Right lobe of liver (tissue), 4 donors: ENCODE measurements at regions not wholly inside any gene's neighbourhood (a gene's known extent, or its start where the extent isn't known, plus 50 kb on each side); places are given as distances from the start of the nearest gene placed in this dataset.

Source experiments
- POLR2A ChIP-seq: fragments of 450-650 bp; IDR thresholded peaks from one replicate; pipeline ENCODE4 v1.6.1; 2017; ENCODE audit warnings: antibody characterized with exemption, mild to moderate bottlenecking
- TF ChIP-seq, protein P1 (sequence below), 4 donors: fragments of 200-600 bp in 3 of 4; fragments of 450-650 bp in 1 of 4; IDR thresholded peaks; one replicate each; pipeline versions ENCODE4 v1.5.1 to v1.8.0; 2016 to 2022; ENCODE audit warnings: antibody characterized with exemption in 4 of 4, mild to moderate bottlenecking in 2 of 4
- donor health status: DM: no; HTN: no; CAD: no.
- donor health status: DM: no; HTN: no; CAD: no.
- donor health status: DM: no; HTN: yes; CAD: no.

DNA sequence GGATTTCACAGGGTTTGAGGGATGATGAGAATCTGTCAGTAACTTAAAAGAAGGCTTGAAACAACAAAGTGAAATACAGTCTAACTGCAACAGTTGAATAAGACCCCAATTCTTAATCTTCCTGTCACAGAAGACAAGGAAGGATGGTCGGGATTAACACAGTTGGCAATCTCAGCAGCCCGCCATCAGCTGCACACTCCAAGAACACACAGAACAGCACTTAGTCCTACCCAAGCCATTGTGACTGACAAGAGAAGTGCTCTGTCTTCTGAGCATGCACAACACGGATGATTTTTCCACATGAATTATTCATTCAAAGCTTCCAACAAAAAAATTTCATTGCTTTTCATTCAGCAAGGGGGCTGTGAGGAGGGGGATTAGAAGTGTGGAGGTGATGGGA is 576.1 kb downstream of the TLE4 start:
- TF ChIP-seq, protein P1, sequence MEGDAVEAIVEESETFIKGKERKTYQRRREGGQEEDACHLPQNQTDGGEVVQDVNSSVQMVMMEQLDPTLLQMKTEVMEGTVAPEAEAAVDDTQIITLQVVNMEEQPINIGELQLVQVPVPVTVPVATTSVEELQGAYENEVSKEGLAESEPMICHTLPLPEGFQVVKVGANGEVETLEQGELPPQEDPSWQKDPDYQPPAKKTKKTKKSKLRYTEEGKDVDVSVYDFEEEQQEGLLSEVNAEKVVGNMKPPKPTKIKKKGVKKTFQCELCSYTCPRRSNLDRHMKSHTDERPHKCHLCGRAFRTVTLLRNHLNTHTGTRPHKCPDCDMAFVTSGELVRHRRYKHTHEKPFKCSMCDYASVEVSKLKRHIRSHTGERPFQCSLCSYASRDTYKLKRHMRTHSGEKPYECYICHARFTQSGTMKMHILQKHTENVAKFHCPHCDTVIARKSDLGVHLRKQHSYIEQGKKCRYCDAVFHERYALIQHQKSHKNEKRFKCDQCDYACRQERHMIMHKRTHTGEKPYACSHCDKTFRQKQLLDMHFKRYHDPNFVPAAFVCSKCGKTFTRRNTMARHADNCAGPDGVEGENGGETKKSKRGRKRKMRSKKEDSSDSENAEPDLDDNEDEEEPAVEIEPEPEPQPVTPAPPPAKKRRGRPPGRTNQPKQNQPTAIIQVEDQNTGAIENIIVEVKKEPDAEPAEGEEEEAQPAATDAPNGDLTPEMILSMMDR (IDR thresholded peaks at IDR 0.05), result no peak
- TF ChIP-seq POLR2A, result no peak
